Body of pancreas (tissue), 4 donors: ENCODE measurements at regions not wholly inside any gene's neighbourhood (a gene's known extent, or its start where the extent isn't known, plus 50 kb on each side); places are given as distances from the start of the nearest gene placed in this dataset.

ENCODE experiments used
- CTCF ChIP-seq, 7 experiments: fragments of 450-650 bp in 4 of 7; fragments of 200-600 bp in 3 of 7; sonication (generic) in 3 of 7; IDR thresholded peaks; one replicate each; pipeline ENCODE4 v1.5.1; 2016 to 2019; ENCODE audit warnings: antibody characterized with exemption in 7 of 7
- POLR2A ChIP-seq, 3 donors: fragments of 450-650 bp; IDR thresholded peaks; one replicate each; pipeline ENCODE4 v1.6.1; 2016; ENCODE audit warnings: antibody characterized with exemption in 3 of 3, mild to moderate bottlenecking in 2 of 3

GRCh38 chr18:40812981-40813515 is 1142.0 kb upstream of the PIK3C3 start:
- no peak for TF ChIP-seq CTCF (IDR thresholded peaks at IDR 0.05)
- no peak for TF ChIP-seq POLR2A (IDR thresholded peaks at IDR 0.05)
